Prostate gland (tissue), 2 donors: ENCODE measurements at regions not wholly inside any gene's neighbourhood (a gene's known extent, or its start where the extent isn't known, plus 50 kb on each side); places are given as distances from the start of the nearest gene placed in this dataset.
"Not testable (repeated sequence)": the region's sequence is repeated elsewhere in the genome, so short reads cannot be mapped to it uniquely, and the experiment has no call there.

Source experiments
- DNase-seq: peaks from one replicate; pipeline ENCODE4 v3.0.0-alpha.2; 2019; ENCODE audit warnings: low spot score
- H3K27ac ChIP-seq, 2 donors: fragments of 200-600 bp; sonication (generic); 2 replicates each; pipeline ENCODE4 v1.5.1; 2017 to 2019
- H3K27me3 ChIP-seq: fragments of 200-600 bp; sonication (generic); replicated peaks from 2 replicates; pipeline ENCODE4 v1.5.1; 2019; ENCODE audit not compliant: insufficient read depth
- H3K36me3 ChIP-seq, 2 donors: fragments of 200-600 bp; sonication (generic); 1 replicate in 1 of 2; 2 replicates in 1 of 2; pipeline versions ENCODE4 v1.5.1 to v1.8.1; 2017 to 2019
- H3K4me1 ChIP-seq: fragments of 200-600 bp; sonication (generic); replicated peaks from 2 replicates; pipeline ENCODE4 v1.5.1; 2019
- H3K4me3 ChIP-seq, 2 donors: fragments of 200-600 bp; sonication (generic); 2 replicates each; pipeline ENCODE4 v1.5.1; 2017 to 2019
- H3K9me3 ChIP-seq: fragments of 200-600 bp; sonication (generic); 2 replicates; pipeline ENCODE4 v1.5.1; 2017
- WGBS: methylation state at CpG from one replicate; pipeline ENCODE4 v1.1.5; 2018; 5-methylcytosine and 5-hydroxymethylcytosine counted together
- intact Hi-C: fragments of 100-400 bp; cut with DNase I; formaldehyde crosslinking; loops from one replicate; pipeline ENCODE4 v1.14.2; 2022

- H3K27me3 ChIP-seq, H3K4me1 ChIP-seq, H3K27ac ChIP-seq, H3K36me3 ChIP-seq, H3K4me3 ChIP-seq, DNase-seq, H3K9me3 ChIP-seq, intact Hi-C loops: not testable (repeated sequence)
- 76% methylated on average over 6 of the region's 6 CpGs for WGBS
Observed at GRCh38 chr10:38267555-38267954, 173.4 kb downstream of the ZNF37A start.

GRCh38 chr10:38271031-38271430 lies 176.9 kb downstream of the ZNF37A start:
- DNase-seq, intact Hi-C loops, H3K27ac ChIP-seq, H3K4me1 ChIP-seq, H3K27me3 ChIP-seq, H3K36me3 ChIP-seq, H3K9me3 ChIP-seq, H3K4me3 ChIP-seq: not testable (repeated sequence)
- whole genome bisulfite sequencing = 61% methylated on average over 3 of the region's 3 CpGs

- H3K36me3 ChIP-seq, H3K27ac ChIP-seq, H3K4me3 ChIP-seq, DNase-seq, intact Hi-C loops, H3K4me1 ChIP-seq, H3K9me3 ChIP-seq, H3K27me3 ChIP-seq: not testable (repeated sequence)
- 81% methylated on average over 2 of the region's 2 CpGs for WGBS
Observed at GRCh38 chr10:38274879-38275278, 180.7 kb downstream of the ZNF37A start.

- DNase-seq, intact Hi-C loops, H3K9me3 ChIP-seq, H3K36me3 ChIP-seq, H3K27me3 ChIP-seq, H3K4me1 ChIP-seq, H3K4me3 ChIP-seq, H3K27ac ChIP-seq: not testable (repeated sequence)
- 96% methylated on average over 2 of the region's 2 CpGs for WGBS
Observed at GRCh38 chr10:38292560-38292959, 198.4 kb downstream of the ZNF37A start.

GRCh38 chr10:38310111-38310510 lies 216.0 kb downstream of the ZNF37A start:
- H3K9me3 ChIP-seq, intact Hi-C loops, H3K36me3 ChIP-seq, H3K27me3 ChIP-seq, H3K27ac ChIP-seq, DNase-seq, H3K4me3 ChIP-seq, H3K4me1 ChIP-seq: not testable (repeated sequence)
- 77% methylated on average over 5 of the region's 5 CpGs for WGBS

- H3K36me3 ChIP-seq, H3K27me3 ChIP-seq, DNase-seq, H3K4me1 ChIP-seq, intact Hi-C loops, H3K9me3 ChIP-seq, H3K27ac ChIP-seq, H3K4me3 ChIP-seq: not testable (repeated sequence)
- 77% methylated on average over 4 of the region's 4 CpGs for WGBS
Observed at GRCh38 chr10:38315090-38315805, 221.1 kb downstream of the ZNF37A start.

- DNase-seq, H3K27me3 ChIP-seq, H3K27ac ChIP-seq, H3K36me3 ChIP-seq, intact Hi-C loops, H3K4me1 ChIP-seq, H3K9me3 ChIP-seq, H3K4me3 ChIP-seq: not testable (repeated sequence)
- WGBS = 91% methylated on average over 6 of the region's 8 CpGs
Observed at GRCh38 chr10:38321393-38321792, 227.3 kb downstream of the ZNF37A start.

GRCh38 chr10:38330306-38330705 lies 236.2 kb downstream of the ZNF37A start:
- WGBS = 75% methylated on average over 2 of the region's 2 CpGs
- H3K36me3 ChIP-seq, H3K9me3 ChIP-seq, H3K27me3 ChIP-seq, H3K27ac ChIP-seq, DNase-seq, intact Hi-C loops, H3K4me1 ChIP-seq, H3K4me3 ChIP-seq: not testable (repeated sequence)

- DNase-seq = not testable (repeated sequence)
Observed at GRCh38 chr10:38331106-38331505, 237.0 kb downstream of the ZNF37A start.

GRCh38 chr10:38333699-38334098 lies 239.6 kb downstream of the ZNF37A start:
- H3K4me1 ChIP-seq, H3K9me3 ChIP-seq, H3K27ac ChIP-seq, DNase-seq, H3K36me3 ChIP-seq, H3K4me3 ChIP-seq, intact Hi-C loops, H3K27me3 ChIP-seq: not testable (repeated sequence)
- WGBS = 55% methylated on average over 4 of the region's 4 CpGs

More at GRCh38 chr10:38331106-38331505, 237.0 kb downstream of the ZNF37A start:
- intact Hi-C loops, H3K4me1 ChIP-seq, H3K36me3 ChIP-seq, H3K27me3 ChIP-seq, H3K4me3 ChIP-seq, H3K9me3 ChIP-seq, H3K27ac ChIP-seq: not testable (repeated sequence)
- 63% methylated on average over 2 of the region's 2 CpGs for WGBS

GRCh38 chr10:38350645-38351044 lies 256.5 kb downstream of the ZNF37A start:
- H3K27me3 ChIP-seq, H3K9me3 ChIP-seq, DNase-seq, H3K4me1 ChIP-seq, intact Hi-C loops, H3K36me3 ChIP-seq, H3K27ac ChIP-seq, H3K4me3 ChIP-seq: not testable (repeated sequence)
- 76% methylated on average over 1 of the region's 1 CpG for WGBS

- WGBS = 69% methylated on average over 3 of the region's 3 CpGs
- H3K27me3 ChIP-seq, H3K27ac ChIP-seq, H3K36me3 ChIP-seq, H3K4me1 ChIP-seq, DNase-seq, H3K4me3 ChIP-seq, H3K9me3 ChIP-seq, intact Hi-C loops: not testable (repeated sequence)
Observed at GRCh38 chr10:38354410-38354809, 260.3 kb downstream of the ZNF37A start.
